Kidney tubule cell (primary cell): ENCODE measurements at regions not wholly inside any gene's neighbourhood (a gene's known extent, or its start where the extent isn't known, plus 50 kb on each side); places are given as distances from the start of the nearest gene placed in this dataset.
"Not testable (repeated sequence)": the region's sequence is repeated elsewhere in the genome, so short reads cannot be mapped to it uniquely, and the experiment has no call there.

Experiments used
- DNase-seq: peaks from one replicate; pipeline ENCODE4 v3.0.0-alpha.2; 2018; ENCODE audit warnings: low spot score

DNA sequence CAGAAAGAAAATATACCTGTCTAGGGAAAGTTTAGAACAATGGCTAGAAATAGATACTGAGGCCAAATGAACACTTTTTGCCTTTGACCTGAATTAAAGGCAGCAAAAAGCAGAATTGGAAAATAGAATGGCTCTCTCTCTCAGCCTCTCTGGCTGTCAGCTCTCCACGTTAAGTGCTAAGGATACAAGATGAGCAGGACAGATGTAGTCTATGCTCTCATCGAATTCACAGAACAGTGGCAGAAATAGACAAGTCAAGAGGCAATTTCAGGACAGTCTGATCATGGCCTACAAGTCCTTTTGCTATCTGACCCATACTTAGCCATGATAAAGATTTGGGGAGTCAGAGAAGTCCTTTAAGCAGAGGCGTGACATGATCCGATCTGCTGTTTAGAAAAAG is 120.2 kb upstream of the CREB1 start:
- DNase-seq, result no peak

DNA sequence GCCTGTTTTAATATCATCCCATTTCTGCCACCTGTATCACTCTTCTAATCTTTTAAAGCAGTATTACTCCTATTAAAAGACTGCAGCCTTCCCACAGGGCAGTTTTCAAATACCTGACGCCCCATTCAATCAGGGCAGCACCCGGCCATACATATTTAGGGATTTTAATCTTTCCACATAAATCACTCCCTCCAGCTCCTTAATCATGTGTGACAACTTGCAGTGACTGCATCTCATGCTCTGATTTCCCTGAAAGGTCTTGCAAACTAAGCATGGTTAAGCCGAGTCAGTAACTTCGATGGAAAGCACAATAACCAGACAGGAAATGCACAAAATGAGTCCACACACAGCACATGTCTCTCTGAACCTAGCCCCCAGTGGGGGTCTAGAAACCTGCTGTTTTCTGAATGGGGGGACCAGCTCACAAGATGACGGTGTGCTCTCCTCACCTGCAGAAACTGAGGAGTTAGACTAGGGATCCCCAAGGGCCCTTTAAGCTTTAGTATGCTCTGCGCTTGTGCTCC is 116.9 kb upstream of the CREB1 start:
- DNase-seq, result no peak

DNA sequence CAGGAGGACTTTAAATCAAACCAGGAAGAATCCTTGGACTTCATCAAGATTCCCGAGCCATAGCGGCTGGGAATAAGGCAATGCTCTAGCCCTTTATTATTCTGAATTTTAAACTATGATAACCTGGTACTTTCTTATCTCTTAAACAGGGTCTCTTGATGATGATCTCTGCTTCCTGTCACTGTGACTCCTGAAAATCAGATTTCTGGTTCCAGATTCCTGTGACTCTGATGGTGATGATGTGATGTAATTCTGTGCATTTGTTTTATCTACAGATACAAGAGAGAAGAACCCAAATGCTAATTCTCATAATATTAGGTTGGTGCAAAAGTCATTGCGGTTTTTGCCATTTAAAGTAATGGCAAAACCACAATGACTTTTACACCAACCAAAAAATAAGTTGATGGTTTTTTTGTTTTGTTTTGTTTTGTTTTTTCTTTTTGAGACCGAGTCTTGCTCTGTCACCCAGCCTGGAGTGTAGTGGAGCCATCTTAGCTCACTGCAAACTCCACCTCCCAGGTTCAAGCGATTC is 116.3 kb upstream of the CREB1 start:
- DNase-seq, result no peak

DNA sequence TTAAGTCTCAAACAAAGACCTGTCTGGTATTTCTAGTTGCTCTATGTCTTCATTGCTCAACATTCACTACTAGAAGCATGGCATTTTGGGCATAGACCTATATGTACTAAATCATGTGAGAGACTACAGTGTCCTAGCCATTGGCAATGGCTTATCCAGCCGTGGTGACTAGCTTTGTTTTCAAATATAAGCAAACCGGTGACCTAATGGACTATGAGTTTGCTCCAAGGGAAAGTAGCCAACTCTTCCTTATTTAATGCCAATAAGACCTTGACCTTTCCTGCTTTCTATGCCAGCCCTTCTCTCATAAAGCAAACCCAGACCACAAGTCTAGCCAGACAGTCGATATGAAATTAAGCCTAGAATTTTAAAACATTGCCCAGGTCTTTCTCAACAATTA is 113.7 kb upstream of the CREB1 start:
- no peak for DNase-seq

DNA sequence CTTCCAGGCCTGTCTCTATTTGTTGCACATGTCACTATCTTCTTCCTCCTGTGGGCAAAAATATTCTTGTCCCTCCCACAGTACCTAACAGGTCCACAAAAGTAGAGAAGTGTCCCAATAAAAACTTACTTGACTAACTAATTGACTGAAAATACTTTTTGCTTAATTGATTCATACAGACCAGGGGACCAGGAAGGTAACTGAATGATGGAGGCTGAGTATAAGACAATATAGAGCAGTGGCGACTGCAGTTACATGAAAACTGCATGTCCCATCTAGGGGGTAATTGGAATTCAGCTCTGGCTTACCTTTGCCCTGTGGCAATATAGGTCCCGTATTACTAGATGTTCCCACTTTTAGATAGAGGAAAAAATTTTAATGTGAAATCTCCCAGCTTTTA is 112.9 kb upstream of the CREB1 start:
- DNase-seq, result no peak

DNA sequence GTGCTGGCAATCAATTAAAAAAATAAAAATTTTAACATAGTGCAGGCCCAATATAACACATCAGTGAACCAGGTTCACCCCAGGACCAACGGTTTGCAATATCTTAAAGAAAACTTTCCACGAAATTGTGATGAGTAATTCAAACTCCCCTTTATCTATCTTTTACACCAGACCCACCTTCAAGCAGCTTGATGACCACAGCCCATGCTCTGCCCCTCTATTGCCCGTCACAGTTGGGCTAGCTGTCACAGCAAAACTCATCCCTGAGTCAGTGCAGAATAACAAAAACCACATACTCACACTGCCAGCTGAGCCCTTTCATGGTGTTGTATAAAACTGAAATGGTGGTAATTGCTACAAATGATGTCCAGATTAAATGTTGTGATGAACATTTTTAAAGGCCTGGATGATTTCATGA is 112.5 kb upstream of the CREB1 start:
- DNase-seq, result peak; percentile 53

DNA sequence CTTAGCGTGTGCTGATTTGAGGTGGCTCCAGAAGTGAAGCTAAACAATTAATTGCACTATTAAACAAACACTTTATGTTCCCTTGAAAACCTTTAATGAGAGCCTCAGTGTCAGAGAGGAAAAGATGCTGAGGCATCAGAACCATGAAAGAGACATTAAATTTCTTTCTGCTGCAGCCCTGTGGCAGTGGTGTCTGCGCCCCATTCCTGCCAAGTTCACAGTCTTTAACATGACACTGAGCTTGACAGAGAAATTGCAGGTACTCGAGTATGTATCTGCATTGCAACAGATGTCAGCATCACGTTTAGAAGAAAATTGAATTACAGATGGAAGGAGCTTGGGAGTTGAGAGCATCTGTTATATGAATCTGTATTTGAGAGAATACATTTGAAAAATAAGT is 111.3 kb upstream of the CREB1 start:
- no peak for DNase-seq

DNA sequence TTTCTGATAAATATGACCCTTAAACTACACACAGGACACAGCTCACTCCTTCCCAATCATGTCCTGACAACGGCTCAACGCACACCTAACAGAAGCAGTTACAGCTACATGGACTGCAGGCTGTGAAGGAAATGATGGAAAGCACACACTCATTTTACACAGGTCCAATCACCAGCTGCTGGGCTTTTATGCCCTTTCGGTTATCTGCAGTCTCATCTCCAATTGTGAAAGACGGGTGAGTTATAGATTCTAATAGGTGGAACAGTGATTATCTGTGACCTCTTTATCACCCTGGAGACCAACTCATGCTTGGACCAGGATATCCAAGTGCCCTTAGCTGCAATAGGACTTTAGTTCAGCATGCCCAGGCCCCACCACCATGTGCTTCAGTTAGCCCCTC is 110.4 kb upstream of the CREB1 start:
- no peak for DNase-seq

DNA sequence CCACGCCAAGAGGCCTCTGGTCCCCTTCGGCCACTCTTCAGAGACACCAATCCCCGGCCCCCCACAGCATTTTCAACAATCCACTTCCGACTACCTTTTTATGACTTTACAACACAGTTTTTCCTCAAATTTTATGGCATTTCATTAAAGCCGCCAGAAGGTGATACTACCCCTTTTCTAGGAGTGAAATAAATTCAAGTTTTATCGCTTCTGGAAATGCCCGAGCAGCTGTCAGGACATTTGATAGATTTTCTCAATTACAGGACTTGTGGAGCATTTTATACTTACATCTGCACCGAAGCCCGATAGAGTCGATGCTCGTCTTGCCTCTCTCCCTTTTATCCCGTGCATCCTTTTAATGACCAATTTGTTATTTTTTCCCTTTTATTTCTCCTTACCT is 108.1 kb upstream of the CREB1 start:
- DNase-seq, result no peak

DNA sequence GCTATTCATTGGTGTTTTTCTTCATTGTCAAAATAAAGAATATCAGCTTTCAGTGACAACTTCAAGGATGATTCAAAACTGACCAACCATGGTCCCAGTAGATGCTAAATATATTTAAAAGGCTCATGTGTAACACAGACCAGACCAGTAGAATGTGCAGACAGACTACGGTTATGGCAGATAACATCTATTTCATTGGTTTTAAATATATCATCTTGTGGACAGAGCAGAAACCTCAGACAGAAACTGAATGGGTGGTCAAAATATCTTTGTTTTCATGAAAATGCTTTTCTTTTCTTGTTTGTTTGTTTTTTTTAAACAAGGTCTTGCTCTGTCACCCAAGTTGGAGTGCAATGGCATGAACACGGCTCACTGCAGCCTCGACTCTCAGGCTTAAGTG is 107.4 kb upstream of the CREB1 start:
- DNase-seq, result no peak

DNA sequence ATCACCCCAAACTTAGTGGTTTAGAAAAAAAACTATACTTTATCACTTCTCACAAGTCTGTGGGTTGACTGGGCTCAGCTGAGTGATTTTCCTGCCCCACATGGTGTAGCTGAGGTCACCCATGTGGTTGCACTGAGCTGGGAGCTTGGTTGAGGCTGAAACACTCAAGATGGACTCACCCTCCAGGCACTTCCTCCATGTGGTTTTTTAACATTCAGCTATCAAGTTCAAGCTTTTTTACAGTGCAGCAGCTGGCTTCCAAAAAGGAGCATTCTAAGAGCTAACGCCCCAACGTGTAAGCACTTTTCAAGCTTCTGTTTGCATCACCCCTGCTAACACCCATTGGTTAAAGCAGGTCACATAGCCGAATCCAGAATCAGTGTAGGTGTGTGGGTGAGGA is 105.9 kb upstream of the CREB1 start:
- DNase-seq, result peak; percentile 93

DNA sequence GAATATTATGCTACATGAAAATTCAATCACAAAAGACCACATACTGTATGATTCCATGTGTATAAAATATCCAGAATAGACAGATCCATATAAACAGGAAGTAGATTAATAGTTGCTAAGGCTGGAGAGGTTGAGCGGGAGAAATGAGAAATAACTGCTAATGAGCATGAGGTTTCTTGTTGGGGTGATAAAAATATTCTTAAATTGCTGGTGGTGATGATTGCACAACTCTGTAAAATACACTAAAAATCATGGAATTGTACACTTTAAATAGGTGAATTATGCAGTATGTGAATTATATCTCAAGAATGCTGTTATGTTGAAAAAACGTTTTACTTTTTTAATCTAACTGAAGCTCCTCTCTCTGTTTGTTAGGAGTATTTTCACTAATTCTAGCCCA is 101.8 kb upstream of the CREB1 start:
- no peak for DNase-seq

DNA sequence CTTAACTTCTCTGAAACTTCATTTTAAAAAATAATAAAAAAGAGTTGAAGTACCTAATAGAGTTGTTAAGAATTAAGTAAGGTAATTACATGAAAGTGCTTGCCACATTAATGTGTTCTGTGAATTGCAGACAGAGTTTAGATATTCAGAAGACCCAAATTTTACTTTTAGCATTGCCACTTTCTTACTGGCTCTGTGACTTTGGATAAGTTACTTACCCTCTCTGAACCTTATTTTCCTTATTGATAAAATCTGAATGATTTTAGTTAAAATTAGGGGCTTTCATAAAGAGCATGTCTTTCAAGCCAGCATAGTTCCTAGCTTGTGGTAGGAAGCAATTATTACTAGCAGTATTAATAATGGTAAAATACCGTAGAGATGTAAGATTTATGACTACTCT is 101.2 kb upstream of the CREB1 start:
- no peak for DNase-seq

DNA sequence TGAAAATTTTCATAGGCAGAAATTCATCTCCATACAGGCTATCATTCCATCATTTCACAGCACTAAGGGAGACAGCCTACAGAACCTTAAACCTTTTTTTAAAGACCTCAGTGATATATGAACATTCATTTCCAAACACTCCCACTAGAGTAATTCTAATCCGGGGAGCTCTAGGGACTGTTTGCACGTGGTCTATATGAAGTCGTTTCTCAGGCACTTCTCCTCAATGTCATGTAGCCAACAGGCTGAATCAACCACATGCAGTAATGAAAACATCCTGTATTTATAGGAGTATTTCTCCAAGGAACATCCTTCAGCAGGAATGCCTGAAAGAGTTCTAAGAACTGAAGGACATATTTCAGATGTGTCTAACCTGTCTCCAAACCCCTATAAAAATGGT is 97.3 kb upstream of the CREB1 start:
- DNase-seq, result peak; percentile 20

DNA sequence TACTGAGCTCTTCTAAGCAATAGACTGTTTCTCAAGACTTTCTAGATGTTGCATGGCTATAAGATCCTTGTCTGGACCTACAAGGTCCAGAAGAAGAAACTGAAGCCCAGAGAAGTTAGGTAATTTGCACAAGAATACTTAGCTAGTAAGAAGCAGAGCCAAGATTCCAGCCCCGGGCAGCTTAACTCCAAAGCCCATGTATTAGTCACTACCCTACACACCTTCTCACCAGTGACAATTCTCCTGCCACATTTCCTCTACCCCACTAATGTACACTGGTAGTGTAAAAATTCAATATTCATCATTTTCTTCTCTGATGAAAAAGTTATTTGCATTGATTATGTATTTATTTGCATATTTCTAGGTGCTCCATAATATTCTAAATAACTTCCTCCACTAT is 95.5 kb upstream of the CREB1 start:
- no peak for DNase-seq

DNA sequence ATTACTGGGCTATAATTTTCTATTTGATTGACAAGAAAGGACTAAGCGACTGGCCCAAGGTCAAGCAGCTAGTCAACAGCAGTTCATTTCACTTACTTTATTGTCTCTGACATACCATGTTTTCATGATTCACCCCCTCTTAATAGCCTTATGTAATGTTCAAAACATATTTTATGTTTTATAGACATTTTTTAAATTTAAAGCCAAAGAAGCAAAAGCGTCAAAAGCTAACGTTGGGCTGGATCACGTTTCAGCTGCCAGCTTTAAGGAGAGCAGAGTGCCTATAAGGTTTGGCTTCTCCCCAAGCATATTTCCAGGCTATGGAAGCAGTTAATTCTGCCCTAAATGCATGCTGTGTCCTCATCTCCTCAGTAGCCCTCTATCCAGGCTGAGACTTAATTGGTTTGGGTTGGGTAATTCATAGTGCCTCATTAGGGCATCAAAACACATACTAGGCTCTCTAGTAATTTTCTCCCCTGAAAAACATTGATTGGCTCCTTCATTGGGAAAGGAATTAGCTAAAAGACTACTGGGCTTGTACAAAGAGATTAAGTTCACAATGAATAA is 94.8 kb upstream of the CREB1 start:
- no peak for DNase-seq

DNA sequence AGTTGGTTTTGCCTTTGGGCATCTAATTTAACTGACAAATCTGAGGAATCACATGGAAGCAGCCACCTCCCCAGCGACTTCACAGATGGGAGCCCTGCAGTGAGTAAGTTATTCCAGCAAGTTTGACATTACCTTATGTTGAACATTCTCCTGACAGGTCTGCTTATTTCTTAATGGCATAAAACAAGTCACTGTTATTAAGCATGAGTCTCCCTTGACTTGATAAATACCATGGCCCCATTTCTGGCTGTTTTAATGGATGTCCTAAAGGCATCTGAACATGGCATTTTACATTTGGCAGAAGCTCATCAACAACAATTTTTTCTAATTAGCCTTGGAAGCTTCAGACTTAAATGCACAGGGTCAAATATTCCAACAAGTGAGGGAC is 92.6 kb upstream of the CREB1 start:
- DNase-seq, result no peak

DNA sequence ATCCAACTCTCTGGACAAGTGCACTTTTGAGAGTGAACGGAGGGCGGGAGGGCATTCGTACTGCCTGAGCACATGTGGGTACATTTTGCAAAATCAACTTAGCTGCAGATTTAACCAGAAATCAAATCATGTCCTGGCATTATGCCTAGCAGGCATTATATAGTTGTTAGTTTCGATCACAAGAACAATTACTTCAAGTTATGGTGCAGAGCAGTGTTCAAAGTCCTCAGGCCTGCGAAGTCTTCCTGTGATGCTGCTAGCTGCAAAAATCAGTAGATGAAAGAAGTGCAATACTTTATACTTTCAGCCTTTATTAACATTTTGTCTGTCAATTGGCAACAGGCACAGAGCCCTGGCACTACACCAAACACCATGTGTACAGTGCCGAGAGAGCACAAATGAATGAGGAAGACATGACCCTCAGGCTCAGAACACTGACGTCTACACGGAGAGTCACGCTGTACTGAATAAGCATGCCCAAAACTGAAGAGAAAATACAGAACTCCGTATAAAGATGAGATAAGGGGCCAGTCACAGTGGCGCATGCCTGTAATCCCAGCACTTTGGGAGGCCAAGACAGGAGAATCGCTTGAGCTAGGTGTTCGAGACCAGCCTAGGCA is 92.1 kb upstream of the CREB1 start:
- DNase-seq, result no peak

DNA sequence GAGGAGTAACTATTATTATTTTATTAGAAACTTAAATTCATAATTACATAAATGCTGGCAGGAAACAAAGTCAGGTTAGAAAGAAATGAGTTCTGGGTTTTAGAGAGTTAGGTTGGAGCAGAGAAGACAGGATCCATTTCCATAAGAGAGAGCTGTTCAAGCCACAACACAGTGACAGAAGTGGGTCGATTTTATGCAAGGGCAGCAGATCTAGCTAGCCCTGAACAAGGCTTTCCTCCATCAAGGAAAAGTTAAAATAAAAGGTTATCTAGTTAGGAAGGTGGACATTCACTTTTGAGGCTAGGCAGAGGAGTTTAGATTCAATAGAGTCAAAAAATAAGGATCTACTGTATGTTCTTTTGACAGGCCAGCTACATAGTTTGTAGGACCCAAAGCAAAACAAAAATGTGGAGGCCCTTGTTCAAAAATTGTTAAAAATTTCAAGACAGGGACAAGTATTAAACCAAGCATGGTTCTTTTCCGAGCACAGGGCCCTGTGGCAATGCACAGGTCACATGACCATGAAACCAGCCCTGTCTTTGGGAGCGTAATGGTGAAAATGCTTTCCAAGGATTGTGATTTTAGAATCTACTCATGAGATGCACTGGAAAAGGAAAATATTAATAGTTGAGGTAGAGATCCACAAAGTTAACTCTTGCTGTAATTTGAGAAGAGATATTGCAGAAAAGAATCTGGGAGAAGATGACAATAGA is 91.2 kb upstream of the CREB1 start:
- DNase-seq, result no peak

DNA sequence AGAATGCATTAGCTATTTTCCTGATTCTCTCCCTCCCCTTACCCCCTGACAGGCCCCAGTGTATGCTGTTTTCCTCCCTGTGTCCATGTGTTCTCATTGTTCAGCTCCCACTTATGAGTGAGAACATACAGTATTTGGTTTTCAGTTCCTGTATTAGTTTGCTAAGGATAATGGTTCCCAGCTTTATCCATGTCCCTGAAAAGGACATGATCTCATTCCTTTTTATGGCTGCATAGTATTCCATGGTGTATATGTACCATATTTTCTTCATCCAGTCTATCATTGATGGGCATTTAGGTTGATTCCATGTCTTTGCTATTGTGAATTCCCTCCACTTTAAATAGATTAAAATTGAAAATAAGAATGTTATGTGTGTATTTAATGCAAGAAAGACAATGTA is 89.9 kb upstream of the CREB1 start:
- DNase-seq, result not testable (repeated sequence)

DNA sequence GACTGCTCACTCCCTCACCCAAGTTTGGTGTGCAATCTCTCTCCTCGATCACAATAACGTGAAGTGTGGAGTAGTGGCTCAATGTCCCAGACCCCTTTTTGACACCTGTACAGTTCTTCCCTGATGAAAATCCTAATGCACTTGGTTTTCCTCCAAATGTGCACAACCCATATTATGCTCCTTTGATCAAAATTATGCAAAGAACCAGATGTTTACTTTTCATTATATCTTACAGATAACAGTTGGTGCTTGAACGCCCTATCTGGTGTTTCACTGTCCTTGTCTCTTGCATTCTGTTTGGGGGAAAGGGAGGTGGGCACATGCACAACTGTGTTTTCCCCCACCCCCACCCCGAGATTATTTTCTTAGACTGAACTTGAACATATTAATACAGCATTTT is 85.0 kb upstream of the CREB1 start:
- DNase-seq, result no peak

DNA sequence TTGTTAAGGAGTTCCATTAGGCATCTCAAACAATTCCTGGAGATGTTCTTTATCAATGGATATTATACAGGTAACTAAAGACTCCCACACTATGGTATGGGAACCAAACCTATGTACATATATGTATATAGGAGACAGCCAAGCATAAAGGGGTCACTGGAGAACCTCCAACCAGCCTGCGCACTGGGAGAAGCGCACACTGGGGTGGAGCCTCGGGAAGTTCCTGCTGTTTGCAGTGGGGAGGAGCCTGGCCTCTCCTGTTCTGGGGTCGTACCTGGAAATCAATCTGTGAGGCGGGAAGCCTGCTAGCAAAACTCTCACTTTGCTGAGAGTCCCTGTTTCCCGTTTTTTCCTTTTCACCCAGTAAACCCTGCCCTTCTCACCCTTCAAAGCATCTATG is 83.1 kb upstream of the CREB1 start:
- DNase-seq, result no peak

DNA sequence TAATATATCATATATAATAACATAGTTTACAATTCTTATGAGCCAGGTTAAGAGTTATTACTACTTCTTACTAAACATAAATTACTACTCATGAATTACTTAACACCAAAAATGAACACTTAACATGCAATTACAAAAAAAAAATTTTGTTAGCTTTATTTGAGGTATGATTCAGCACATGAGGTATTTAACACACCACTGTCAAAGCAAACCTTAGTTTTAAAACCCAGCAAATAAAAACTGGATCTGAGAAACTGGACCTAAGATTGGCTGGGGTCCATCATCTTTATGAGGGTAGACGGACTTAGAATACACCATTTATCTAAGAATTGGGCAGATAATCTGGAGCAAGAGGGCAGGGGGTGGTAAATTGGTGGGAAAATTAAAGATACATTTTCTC is 81.8 kb upstream of the CREB1 start:
- DNase-seq, result no peak
